Esophagus muscularis mucosa (tissue), 3 donors: ENCODE measurements at regions not wholly inside any gene's neighbourhood (a gene's known extent, or its start where the extent isn't known, plus 50 kb on each side); places are given as distances from the start of the nearest gene placed in this dataset.

Experiments used
- CTCF ChIP-seq, 3 experiments: fragments of 200-600 bp in 2 of 3; fragments of 450-650 bp in 1 of 3; sonication (generic) in 2 of 3; IDR thresholded peaks; one replicate each; pipeline ENCODE4 v1.5.1; 2017 to 2019; ENCODE audit warnings: antibody characterized with exemption in 3 of 3, mild to moderate bottlenecking in 2 of 3, moderate library complexity in 1 of 3
- POLR2A ChIP-seq: fragments of 450-650 bp; IDR thresholded peaks from one replicate; pipeline ENCODE4 v1.6.1; 2017; ENCODE audit warnings: antibody characterized with exemption, moderate library complexity, mild to moderate bottlenecking, low read depth

DNA sequence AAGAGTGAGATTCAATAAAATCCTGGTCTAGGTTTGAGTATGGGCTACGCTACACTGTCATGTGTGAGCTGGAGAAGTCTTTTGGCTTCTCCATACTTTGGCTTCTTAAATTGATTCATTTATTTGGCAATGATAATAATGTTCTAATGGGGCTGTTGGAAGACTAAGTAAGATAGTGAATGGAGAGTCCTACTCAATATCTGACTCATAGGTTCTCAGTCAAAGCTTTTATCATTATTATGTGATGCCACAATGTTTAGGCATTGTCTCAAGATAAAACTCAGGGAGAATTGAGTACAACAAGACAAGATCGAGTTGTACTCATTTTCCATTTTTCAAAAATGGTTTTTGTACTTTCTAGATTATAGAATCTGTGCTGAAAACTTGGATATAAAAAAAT, 92.5 kb upstream of the VEGFC start:
- TF ChIP-seq CTCF (IDR thresholded peaks at IDR 0.05) (no peak), POLR2A (no peak)
